GM23248 (cell line): ENCODE measurements at regions not wholly inside any gene's neighbourhood (a gene's known extent, or its start where the extent isn't known, plus 50 kb on each side); places are given as distances from the start of the nearest gene placed in this dataset.

ENCODE experiments used
- EZH2 ChIP-seq: fragments of 200-600 bp; sonication (generic); IDR thresholded peaks from 2 replicates; pipeline ENCODE4 v1.6.1; 2018; ENCODE audit warnings: antibody characterized with exemption, mild to moderate bottlenecking; ENCODE audit not compliant: insufficient read depth, poor library complexity, severe bottlenecking
- EZH2phosphoT487 ChIP-seq: fragments of 200-600 bp; sonication (generic); IDR thresholded peaks from 2 replicates; pipeline ENCODE4 v1.6.1; 2018; ENCODE audit warnings: antibody characterized with exemption, moderate library complexity, mild to moderate bottlenecking, low read depth; ENCODE audit not compliant: insufficient read depth

GRCh38 chr6:147737115-147737514, 228.6 kb downstream of the SAMD5 start:
- TF ChIP-seq EZH2 (no peak), EZH2phosphoT487 (no peak)
